ENCODE measurements at regions not wholly inside any gene's neighbourhood (a gene's known extent, or its start where the extent isn't known, plus 50 kb on each side); places are given as distances from the start of the nearest gene placed in this dataset.
"Not testable (repeated sequence)": the region's sequence is repeated elsewhere in the genome, so short reads cannot be mapped to it uniquely, and the experiment has no call there.

DNA sequence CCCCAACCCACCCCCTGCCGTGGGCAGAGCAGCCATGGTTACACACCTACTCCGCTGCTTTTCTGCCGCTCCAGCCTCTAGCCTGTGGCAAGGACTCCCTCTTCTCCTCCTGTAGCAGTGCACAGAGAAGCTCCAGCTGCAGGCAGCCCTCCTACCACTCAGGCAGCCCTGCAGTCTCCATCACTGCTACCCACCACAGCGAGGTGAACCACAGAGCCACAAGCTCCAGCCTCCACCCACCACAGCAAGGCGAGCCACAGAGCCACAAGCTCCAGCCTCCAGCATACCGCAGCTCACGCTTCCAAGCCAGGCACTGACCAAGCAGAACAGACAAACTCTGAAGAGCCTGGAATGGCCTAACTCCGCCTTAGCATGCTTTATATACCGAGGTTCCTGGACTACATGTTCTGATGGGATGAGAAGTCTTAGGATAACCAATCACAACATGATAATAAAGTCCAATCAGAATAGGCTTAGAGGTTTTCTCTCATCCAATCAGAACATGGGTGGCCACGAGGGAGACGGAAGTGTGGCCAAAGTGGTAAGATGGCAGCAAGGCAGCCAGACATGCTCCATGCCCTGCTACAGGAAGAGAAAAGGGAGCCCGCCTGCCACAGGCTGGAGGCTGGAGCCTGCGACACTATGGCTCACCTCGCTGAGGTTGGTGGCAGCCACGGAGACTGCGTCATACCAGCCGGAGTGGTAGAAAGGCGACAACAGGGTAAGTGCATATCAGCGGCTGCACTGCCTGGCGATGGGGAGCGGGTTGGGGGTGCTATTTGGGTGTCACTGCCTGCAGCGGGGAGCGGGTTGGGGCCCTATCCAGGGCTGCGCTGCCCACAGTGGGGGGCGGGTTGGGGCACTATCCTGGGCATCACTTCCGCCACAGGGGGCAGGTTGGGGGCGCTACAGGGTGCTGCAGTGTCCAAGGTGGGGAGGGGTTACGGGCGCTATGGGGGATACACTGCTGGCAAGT, 75.8 kb upstream of the PCAT7 start:
- DNase-seq, result no peak

DNA sequence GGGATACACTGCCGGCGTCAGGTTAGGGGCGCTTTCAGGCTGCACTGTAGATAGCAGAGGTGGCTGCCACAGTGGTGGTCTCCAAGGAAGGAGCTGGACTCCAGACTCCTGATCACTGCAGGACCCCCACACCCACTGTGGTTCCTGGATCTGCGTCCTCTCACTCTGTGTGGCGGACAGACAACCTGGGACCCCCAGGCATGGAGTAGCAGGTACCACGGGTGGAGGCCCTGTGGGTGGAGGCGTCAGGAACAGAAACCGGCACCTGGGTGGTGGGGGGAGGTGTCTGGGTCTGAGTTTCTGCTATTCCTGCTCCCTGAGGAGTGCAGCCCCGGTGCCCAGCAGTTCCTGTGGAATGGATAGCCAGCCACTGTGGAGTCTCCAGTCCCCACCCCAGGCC, 75.1 kb upstream of the PCAT7 start:
- no peak for DNase-seq

DNA sequence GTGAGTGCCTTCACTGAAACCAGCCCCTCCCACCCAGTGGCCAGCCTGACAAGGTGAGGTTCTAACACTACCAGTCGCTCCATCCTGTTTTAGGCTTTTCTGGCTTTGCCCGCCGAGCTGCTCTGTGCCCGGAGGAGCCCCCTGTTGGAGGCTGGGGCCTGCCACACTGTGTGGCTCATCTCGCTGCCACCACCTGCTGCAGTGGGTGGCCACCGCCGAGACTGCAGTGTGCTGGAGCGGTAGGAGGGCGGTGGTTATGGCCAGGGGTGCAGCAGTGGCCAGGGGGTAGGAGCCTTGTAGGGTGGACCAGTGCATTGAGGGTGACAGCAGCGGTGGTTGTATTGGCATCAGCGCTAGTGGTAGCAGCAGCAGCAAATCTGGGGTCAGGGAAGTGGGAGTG, 74.7 kb upstream of the PCAT7 start:
- DNase-seq, result no peak

DNA sequence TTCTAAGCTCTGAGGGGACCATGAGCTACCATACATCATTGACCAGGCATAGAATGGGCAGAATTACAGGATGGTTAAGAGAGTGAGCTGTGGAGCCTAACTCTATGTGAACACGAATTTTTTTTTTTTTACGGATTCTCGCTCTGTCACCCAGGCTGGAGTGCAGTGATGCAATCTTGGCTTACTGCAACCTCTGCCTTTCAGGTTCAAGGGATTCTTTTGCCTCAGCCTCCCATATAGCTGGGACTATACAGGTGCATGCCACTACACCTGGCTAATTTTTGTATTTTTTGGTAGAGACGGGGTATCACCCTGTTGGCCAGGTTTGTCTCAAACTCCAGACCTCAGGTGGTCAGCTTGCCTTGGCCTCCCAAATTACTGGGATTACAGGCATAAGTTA, 72.8 kb upstream of the PCAT7 start:
- no peak for DNase-seq

DNA sequence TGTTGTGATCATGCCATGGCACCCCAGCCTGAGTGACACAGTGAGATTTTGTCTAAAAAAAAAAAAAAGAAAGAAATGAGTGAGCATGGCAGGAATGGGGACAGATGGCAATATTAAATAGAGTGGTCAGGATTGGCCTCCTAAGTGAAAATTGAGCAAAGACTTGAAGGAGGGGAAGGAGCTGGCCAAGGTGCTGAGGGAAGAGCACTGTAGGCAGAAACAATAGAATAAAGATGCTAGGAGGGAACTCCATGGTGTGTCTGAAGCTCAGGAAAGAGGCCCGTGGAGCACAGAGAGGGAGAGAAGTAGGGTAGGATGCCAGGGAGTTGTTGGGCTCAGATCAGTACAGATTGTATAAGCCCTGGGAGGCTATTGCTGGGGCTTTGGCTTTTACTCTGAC, 64.4 kb upstream of the PCAT7 start:
- no peak for DNase-seq

DNA sequence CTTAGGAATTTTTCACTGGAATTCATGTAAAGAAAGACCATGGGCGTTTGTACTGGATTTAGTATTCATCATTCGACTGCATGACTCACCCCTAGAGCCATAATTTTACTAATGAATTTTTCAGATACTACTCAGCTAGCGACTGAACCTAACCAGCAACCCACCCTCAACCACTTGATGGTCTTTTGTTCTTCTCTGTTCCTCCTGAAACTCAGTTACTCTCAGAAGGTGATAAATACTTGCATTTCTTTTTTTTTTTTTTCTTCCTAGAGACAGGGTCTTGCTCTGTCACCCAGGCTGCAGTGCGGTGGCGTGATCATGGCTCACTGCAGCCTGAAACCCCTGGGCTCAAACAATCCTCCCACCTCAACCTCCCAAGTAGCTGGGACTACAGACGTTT, 62.8 kb upstream of the PCAT7 start:
- DNase-seq, result not testable (repeated sequence)

DNA sequence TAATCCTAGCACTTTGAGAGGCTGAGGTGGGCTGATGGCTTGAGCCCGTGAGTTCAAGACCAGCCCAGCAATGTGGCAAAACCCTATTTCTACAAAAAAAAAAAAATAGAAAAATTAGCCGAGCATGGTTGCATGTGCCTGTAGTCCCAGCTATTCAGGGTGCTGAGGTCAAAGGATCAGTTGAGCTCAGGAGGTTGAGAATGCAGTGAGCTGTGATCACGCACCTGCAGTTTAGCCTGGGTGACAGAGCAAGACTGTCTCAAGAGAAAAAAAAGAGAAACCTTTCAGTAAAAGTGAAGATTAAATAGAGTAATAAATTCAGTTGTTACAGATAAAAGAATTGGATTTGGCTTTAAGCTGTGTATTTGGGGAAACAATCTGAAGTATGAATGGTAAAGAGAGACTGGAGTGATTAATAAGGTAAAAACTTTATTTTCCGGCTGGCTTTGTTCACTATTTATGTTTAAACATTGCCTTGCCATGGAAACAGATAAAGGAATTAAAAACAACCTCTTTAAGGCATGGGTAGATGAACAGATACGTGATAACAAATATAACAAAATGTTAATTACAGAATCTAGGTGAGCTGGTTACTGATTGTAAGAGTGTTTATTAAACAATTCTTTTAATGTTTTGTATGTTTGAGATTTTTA, 56.0 kb upstream of the PCAT7 start:
- no peak for DNase-seq

DNA sequence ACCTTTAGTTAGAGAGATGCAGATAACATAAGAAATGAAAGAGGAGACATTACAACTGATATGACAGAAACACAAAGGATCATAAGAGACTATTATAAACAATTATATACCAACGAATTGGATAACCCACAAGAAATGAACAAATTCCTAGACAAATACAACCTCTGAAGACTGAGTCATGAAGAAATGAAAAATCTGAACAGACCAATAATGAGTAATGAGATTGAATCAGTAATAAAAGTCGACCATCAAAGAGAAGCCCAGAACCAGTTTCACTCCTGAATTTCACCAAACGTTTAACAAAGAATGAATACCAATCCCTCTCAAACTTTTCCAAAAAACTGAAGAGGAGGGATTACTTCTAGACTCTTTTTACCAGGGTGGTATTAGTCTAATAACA, 50.5 kb upstream of the PCAT7 start:
- DNase-seq, result no peak
